C4-2B (cell line): ENCODE measurements at regions not wholly inside any gene's neighbourhood (a gene's known extent, or its start where the extent isn't known, plus 50 kb on each side); places are given as distances from the start of the nearest gene placed in this dataset.

Source experiments
- CTCF ChIP-seq: fragments of 450-650 bp; conservative IDR thresholded peaks from 2 replicates; pipeline ENCODE4 v1.5.1; 2017; ENCODE audit warnings: mild to moderate bottlenecking
- ZFX ChIP-seq: fragments of 450-650 bp; IDR thresholded peaks from 2 replicates; pipeline ENCODE4 v1.6.1; 2017

GRCh38 chr3:72539856-72540255 is 308.4 kb downstream of the SHQ1 start:
- TF ChIP-seq CTCF: no peak
- TF ChIP-seq ZFX: no peak
